Neural cell (in vitro differentiated cells): ENCODE measurements at regions not wholly inside any gene's neighbourhood (a gene's known extent, or its start where the extent isn't known, plus 50 kb on each side); places are given as distances from the start of the nearest gene placed in this dataset.

Source experiments
- EZH2 ChIP-seq: fragments of 200-600, 300-800 bp; shearing (Covaris generic), sonication (generic); IDR thresholded peaks from 2 replicates; pipeline ENCODE4 v1.6.1; 2014; ENCODE audit warnings: antibody characterized with exemption, low read length, borderline replicate concordance, mild to moderate bottlenecking; ENCODE audit not compliant: insufficient read depth, poor library complexity, severe bottlenecking
- SMC3 ChIP-seq: fragments of 450-650 bp; conservative IDR thresholded peaks from 2 replicates; pipeline ENCODE4 v1.6.1; 2014; ENCODE audit warnings: antibody characterized with exemption, mild to moderate bottlenecking, moderate library complexity; ENCODE audit not compliant: poor library complexity
- TF ChIP-seq, protein P1 (sequence below): IDR thresholded peaks from 2 replicates; pipeline ENCODE4 v1.6.1; 2012; ENCODE audit warnings: borderline replicate concordance
- TF ChIP-seq, protein P2 (sequence below): fragments of 450-650 bp; IDR thresholded peaks from 2 replicates; pipeline ENCODE4 v1.5.1; 2014; ENCODE audit warnings: antibody characterized with exemption, mild to moderate bottlenecking, moderate library complexity; ENCODE audit not compliant: poor library complexity, severe bottlenecking

DNA sequence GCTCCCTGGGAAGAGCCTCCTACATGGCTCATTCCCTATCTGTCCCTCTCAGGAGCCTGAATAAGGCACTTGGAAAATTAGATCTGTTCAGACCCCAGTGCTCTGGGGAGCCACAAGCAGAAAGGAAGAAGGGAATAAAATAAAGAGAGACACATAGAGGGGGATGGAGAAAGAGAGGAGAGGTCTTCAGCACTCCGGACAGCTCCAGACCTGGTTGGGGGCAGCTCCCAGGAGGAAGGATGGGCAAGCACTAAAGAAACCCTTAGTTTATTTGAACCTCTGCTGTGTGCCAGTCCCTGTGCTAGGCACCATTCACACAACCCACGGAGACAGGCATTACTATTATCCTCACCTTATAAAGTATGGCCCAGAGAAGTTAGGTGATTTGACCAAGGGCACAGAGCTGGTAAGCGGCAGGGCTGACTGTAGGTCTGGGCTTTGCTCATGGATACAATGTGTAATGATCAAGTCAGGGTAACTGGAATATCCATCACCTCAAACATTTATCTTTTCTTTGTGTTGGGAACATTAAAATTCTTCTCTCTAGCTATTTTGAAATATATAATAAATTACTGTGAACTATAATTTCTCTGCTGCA, 53.7 kb upstream of the LRRC32 start:
- TF ChIP-seq, protein P1, sequence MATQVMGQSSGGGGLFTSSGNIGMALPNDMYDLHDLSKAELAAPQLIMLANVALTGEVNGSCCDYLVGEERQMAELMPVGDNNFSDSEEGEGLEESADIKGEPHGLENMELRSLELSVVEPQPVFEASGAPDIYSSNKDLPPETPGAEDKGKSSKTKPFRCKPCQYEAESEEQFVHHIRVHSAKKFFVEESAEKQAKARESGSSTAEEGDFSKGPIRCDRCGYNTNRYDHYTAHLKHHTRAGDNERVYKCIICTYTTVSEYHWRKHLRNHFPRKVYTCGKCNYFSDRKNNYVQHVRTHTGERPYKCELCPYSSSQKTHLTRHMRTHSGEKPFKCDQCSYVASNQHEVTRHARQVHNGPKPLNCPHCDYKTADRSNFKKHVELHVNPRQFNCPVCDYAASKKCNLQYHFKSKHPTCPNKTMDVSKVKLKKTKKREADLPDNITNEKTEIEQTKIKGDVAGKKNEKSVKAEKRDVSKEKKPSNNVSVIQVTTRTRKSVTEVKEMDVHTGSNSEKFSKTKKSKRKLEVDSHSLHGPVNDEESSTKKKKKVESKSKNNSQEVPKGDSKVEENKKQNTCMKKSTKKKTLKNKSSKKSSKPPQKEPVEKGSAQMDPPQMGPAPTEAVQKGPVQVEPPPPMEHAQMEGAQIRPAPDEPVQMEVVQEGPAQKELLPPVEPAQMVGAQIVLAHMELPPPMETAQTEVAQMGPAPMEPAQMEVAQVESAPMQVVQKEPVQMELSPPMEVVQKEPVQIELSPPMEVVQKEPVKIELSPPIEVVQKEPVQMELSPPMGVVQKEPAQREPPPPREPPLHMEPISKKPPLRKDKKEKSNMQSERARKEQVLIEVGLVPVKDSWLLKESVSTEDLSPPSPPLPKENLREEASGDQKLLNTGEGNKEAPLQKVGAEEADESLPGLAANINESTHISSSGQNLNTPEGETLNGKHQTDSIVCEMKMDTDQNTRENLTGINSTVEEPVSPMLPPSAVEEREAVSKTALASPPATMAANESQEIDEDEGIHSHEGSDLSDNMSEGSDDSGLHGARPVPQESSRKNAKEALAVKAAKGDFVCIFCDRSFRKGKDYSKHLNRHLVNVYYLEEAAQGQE = no peak
- TF ChIP-seq, protein P2, sequence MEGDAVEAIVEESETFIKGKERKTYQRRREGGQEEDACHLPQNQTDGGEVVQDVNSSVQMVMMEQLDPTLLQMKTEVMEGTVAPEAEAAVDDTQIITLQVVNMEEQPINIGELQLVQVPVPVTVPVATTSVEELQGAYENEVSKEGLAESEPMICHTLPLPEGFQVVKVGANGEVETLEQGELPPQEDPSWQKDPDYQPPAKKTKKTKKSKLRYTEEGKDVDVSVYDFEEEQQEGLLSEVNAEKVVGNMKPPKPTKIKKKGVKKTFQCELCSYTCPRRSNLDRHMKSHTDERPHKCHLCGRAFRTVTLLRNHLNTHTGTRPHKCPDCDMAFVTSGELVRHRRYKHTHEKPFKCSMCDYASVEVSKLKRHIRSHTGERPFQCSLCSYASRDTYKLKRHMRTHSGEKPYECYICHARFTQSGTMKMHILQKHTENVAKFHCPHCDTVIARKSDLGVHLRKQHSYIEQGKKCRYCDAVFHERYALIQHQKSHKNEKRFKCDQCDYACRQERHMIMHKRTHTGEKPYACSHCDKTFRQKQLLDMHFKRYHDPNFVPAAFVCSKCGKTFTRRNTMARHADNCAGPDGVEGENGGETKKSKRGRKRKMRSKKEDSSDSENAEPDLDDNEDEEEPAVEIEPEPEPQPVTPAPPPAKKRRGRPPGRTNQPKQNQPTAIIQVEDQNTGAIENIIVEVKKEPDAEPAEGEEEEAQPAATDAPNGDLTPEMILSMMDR = no peak
- TF ChIP-seq EZH2 = no peak
- TF ChIP-seq SMC3 = no peak
